GM19395 (cell line): ENCODE measurements at regions not wholly inside any gene's neighbourhood (a gene's known extent, or its start where the extent isn't known, plus 50 kb on each side); places are given as distances from the start of the nearest gene placed in this dataset.
"Not testable (repeated sequence)": the region's sequence is repeated elsewhere in the genome, so short reads cannot be mapped to it uniquely, and the experiment has no call there.

Experiments
- ATAC-seq: cut with Tn5 transposase; IDR thresholded peaks from one replicate; pipeline ENCODE4 v1.9.1; 2021; ENCODE audit warnings: mild to moderate bottlenecking, moderate library complexity; ENCODE audit not compliant: unreplicated experiment

- no peak for ATAC-seq
These were observed 50.0 kb upstream of the ALDH1B1 start for GRCh38 chr9:38342532-38342931.

GRCh38 chr9:38342096-38342495 is 50.4 kb upstream of the ALDH1B1 start:
- no peak for ATAC-seq

GRCh38 chr9:38339496-38339895 is 53.0 kb upstream of the ALDH1B1 start:
- no peak for ATAC-seq

- ATAC-seq = peak; percentile 71
These were observed 53.4 kb upstream of the ALDH1B1 start for GRCh38 chr9:38339087-38339486.

- no peak for ATAC-seq
These were observed 54.0 kb upstream of the ALDH1B1 start for GRCh38 chr9:38338342-38339018.

- no peak for ATAC-seq
These were observed 54.7 kb upstream of the ALDH1B1 start for GRCh38 chr9:38337706-38338264.

GRCh38 chr9:38337181-38337580 is 55.3 kb upstream of the ALDH1B1 start:
- ATAC-seq = no peak

GRCh38 chr9:38336341-38336740 is 56.2 kb upstream of the ALDH1B1 start:
- ATAC-seq = no peak

GRCh38 chr9:38335686-38336085 is 56.8 kb upstream of the ALDH1B1 start:
- ATAC-seq = no peak

GRCh38 chr9:38334234-38334633 is 58.3 kb upstream of the ALDH1B1 start:
- no peak for ATAC-seq

- no peak for ATAC-seq
These were observed 59.5 kb upstream of the ALDH1B1 start for GRCh38 chr9:38333047-38333446.

GRCh38 chr9:38332625-38333024 is 59.9 kb upstream of the ALDH1B1 start:
- ATAC-seq = no peak

GRCh38 chr9:38331141-38331540 is 61.4 kb upstream of the ALDH1B1 start:
- no peak for ATAC-seq

GRCh38 chr9:38329968-38330367 is 62.5 kb upstream of the ALDH1B1 start:
- ATAC-seq = no peak

- no peak for ATAC-seq
These were observed 63.7 kb upstream of the ALDH1B1 start for GRCh38 chr9:38328765-38329164.

GRCh38 chr9:38326122-38326521 is 66.4 kb upstream of the ALDH1B1 start:
- ATAC-seq = no peak

GRCh38 chr9:38324213-38324612 is 68.3 kb upstream of the ALDH1B1 start:
- not testable (repeated sequence) for ATAC-seq

- ATAC-seq = no peak
These were observed 69.6 kb upstream of the ALDH1B1 start for GRCh38 chr9:38322937-38323336.

GRCh38 chr9:38319496-38320173 is 72.9 kb upstream of the ALDH1B1 start:
- no peak for ATAC-seq

- ATAC-seq = peak; percentile 90
These were observed 73.6 kb upstream of the ALDH1B1 start for GRCh38 chr9:38318759-38319495.

- no peak for ATAC-seq
These were observed 76.2 kb upstream of the ALDH1B1 start for GRCh38 chr9:38316166-38316780.
